Frontal cortex (tissue), 3 donors: ENCODE measurements at regions not wholly inside any gene's neighbourhood (a gene's known extent, or its start where the extent isn't known, plus 50 kb on each side); places are given as distances from the start of the nearest gene placed in this dataset.
"Not testable (repeated sequence)": the region's sequence is repeated elsewhere in the genome, so short reads cannot be mapped to it uniquely, and the experiment has no call there.

Experiments
- DNase-seq, 2 donors: peaks; one replicate each; pipeline ENCODE4 v3.0.0; 2012; ENCODE audit warnings: low spot score in 2 of 2
- FAIRE-seq: peaks from 2 replicates; lab custom pipeline; 2012; peaks lifted over from hg19 to GRCh38; lab: Jason Lieb, UNC
- donor health status: control.
- donor health status: control.
- donor health status: control.

DNA sequence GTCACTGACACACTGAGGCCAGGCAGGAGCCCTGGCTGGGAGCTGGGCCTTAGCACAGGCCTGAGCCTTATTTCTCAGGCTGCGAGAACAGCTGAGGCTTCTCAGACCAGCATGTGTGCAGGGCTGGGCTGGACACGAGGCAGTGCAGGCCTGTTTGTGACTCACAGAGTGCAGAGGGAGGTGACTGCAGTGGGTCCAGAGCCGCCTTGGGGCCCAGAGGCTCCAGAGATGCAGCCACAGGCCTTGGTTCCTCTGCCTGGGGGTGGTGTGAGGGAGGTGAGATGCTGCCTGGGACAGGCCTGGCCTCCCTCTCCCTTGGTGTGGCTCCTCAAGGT, 61.2 kb upstream of the ETV3 start:
- FAIRE-seq (no peak), DNase-seq (no peak)

DNA sequence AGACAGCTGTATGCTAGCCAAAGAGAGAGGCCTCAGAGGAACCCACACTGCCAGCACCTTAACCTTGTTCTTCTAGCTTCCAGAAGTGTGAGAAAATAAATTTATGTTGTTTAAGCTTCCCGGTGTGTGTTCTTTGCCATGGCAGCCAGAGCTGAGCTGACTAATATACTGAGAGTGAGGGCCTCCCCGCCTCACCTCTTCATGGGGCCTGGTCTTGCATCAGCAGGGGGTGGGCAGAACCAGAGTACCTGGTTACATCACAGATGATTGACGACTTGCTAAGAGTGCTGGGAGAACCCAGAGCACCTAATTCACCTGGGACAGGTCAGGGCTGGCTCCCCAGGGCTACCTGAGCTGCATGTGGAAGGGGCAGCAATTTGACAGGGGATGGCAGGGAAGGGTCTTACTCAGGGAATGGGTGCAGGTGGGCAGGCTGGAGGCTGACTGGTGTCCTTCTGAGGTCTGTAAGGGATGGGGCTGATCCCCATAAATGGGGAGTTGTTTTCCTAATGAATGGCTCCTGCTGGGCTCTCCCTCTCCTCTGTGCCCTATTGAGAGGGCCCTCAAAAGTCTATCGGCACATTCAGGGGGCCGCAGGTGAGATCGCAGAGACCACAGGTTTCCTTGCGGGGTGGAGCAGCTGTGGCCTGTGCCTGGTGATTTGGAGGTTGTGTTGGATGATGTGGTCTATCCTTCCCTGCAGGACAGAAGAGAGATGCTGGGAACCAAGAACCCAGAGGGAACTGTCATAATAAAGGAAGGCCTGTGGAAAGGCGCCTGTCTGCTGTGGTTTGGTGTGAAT, 60.6 kb upstream of the ETV3 start:
- FAIRE-seq (no peak), DNase-seq (no peak)

DNA sequence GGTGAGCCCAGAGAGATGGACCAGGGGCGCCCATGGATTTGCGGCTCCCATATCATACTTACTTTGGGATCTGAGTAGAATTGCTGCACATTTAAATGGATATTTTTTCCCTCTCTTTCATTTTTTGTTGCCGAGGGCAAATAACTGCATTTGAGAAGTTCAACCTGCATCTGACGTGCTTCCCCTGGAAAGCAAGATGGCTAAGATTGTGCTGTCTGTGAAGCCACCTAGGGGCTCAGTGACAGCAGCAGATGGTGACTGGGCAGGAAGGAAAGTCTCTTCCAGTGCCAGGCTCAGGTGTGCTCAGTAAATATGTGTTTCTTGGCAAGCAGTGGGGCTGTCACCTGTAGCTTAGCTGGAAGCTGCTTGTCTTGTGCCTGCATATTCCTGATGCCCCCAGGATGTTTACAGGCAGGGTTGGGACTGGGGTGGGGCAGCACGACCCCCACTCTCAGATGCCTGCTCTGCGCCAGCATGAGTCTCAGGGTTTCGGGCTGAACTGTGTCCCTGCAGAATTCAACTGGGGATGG, 59.8 kb upstream of the ETV3 start:
- DNase-seq (no peak), FAIRE-seq (no peak)

DNA sequence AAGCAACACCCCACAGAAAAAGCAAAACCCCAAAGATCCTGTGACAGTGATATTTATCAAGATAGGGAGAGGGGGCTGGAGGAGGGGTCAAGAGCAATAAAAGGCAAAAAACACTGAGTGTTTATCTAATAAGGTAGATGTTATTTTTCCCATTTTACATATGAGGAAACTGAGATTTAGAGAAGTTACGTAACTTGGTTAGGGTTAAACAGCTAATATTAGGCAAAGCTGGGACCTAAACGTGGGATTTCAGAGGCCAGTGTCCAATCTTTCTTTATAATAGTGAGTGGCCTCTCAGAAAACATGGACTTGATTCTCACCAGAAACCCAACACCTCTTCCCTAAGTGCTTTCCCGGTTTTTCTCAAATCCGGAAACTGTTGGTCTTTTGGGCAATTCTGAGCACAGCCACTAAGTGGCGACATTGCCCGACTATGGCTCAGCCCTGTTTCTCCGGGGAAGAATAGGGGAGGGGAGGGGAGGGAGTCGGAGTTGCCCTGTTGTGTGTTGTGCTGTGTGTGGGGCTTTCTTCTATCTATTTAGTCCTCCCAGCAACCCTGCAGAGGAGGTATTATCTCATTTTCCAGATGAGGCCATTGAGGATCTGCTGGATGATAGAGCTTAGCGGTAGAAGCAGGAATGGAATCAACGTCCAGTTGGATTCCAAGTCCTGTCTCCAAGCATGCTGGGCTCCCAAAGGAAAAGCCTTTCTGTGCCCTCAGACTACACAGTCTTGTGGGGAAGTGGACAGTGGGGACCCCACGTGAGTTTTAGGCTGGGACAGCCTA, 58.7 kb upstream of the ETV3 start:
- not testable (repeated sequence) for DNase-seq, FAIRE-seq

DNA sequence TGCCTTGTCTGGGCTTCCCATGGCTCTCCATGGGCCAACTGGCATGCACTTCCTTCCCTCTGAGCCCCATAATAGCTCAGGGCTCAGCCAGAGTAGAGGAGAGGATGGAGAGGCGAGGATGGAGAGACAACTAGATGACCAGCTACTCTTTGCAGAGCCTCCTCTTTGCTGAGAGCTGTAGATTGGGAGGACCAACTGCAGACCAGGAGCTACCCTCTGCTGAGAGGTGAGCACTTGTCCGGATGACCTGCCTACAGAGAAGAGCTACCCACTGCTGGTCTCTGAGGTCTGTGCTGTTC, 58.0 kb upstream of the ETV3 start:
- FAIRE-seq (no peak), DNase-seq (no peak)

DNA sequence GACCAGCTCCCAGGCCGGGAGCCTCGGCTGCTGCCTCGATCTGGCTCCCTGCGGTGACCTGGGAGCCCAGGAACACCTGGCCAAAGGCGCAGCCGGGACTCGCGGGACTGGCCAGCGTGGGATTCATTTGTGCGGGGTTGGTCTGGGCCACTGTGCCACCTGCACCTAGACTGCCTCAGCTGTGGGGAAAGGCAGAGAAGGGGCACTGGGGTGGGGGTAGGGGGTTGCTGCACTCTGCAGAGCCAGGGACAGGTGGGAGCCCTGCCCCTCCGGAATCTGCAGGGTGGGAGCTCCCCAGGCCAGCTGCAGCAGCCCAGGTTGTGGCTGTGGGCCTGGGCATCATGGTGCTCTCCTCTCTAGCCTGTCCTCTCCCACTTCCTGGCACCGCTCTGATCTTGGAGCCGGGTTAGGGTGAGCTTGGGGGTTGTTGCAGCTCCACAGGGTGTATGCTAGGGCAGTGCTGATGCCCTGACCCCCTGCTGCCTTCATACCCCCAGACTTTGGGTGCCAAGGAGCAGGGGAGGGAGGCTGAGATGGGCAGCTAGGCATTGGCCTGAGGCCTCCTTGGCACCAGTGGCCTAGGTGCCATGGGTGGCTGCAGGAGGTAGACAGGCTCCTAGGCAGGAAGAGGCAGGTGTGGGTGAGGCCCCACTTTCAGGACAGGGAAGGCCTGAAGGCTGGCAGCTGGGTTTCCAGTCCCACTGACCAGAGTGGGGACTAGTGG, 57.5 kb upstream of the ETV3 start:
- FAIRE-seq (no peak), DNase-seq (no peak)

DNA sequence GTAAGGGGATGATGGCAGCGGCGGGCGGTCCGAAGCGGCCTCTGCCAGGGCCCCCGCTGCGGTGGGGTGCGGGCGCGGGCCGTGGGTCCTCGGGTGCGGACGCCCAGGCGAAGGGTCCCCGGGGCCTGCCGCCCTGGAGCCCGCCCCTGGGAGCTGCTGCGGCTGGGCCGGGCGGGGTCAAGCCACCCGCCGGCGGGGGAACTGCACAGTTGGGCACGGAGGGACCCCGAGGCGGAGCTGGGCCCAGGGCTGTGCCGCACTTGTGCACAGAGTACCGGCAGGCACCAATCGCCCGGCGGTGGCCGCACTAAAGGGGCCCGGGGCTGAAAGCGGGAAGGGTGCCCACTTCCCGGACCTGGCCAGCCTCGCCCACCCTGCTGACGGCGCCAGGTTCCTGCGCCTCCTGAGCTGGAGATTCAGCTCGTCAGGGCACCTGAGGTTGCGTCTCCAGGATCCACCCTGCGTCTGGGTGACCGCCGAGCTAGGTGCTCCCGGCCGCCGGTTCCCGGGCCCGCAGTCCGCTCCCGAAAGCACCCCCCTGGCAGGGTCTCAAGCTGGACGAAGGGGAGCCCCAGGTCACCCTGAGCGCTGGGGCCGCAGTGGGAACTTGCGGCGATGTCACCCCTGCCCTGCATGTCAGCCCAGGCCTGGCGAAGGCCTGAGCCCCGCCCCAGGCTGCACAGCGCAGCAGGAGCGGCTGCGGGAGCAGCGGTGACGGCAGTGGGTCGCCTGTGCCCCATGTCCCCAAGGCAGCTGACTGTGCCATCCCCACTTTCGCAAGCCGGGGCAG, 56.7 kb upstream of the ETV3 start:
- FAIRE-seq (no peak), DNase-seq (no peak)

DNA sequence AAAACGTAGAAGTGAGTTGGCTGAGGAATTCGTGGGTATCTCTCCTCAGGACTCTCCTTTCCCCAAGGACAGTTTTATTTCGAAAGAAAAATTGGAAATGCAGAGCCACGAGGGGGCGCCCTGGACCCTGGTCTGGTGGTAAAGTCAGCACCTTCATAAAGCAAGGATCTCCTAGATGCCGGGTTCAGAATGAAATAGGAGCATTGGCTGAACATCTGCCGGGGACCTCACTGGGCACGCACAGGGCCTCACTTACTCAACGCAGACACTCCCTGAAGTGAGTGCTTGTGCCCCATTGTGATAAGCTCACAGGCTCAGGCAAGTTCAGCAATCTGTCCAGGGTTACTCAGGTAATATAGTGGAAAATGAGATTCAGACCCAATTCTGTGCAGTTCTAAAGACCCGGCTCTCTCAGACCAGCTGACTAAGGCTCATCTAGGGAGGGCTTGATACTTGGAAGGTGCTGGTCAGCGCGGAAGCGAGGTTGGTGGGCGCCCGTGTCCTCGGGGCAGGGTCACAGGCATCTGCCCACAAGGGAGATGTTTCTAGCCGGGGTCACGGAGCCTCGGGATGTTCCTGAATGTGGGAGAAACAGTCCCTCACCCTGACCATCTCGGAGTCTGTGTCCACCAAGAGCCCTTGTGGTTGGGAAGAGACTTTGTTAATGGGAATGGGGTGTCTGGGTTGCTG, 55.7 kb upstream of the ETV3 start:
- DNase-seq (peak in 1 of 2 donors; percentile 37), FAIRE-seq (no peak)

DNA sequence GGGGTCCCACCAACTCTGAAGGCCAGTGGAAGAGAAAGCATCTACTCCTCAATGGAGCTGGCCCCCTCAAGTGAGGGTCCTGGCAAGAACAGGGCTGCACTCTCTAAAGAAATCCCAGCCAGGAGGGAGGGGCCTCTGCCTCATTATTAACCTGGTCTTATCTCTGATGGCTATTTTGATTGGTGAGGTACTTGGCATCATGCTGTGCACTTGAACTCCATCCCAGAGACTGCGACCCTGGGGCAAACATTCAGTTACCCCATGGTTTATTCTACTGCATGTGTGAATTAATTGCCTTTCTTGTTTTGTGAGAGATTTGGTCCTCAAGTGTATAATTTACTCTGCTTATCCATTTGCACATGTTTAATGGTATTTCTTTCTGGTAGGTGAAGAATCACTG, 55.0 kb upstream of the ETV3 start:
- FAIRE-seq = no peak
- DNase-seq = no peak

DNA sequence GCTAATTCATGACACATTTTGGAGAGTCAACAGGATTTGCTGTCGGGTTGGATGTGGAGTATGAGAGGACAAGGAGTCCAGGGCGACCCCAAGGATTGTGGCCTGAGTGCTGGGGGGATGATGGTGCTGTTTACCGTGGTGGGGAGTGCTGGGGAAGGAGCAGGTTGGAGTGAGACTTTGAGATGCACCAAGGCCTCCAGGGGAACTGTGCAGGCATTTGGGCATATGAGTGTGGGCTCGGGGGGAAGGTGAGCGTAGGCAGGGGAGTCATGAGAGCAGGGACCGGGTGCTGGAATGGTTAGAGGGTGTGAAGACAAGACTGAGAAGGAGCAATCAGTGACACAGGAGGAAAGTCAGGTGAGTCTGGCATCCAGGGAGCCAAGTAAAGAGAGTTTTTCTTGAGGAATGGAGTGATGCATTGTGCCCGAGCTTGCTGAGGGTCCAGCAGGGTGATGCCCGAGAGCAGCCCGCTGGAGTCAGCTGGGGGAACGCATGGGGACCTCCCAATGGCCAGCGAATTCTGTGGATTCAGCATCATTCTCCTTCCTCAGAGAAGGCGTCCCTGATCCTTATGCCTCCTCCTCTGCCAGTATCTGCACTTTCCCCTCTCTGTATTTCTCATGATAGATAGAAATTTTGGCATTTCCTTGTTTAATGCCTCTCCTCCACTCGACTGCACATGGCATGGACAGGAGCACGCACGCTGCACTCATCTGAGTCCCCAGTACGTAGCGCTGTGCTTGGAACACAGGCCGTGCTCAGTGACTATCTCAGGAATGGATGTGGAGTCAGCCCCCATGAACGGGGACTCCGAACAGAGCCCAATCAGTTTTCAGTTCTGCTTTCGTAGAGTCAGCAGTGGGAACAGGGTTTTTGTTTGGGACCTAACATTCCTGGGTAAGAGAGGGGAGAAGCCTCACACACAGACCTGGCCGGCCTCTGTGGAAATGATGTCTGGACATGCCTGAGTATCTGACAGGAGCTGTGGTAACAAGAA, 52.1 kb upstream of the ETV3 start:
- no peak for DNase-seq

DNA sequence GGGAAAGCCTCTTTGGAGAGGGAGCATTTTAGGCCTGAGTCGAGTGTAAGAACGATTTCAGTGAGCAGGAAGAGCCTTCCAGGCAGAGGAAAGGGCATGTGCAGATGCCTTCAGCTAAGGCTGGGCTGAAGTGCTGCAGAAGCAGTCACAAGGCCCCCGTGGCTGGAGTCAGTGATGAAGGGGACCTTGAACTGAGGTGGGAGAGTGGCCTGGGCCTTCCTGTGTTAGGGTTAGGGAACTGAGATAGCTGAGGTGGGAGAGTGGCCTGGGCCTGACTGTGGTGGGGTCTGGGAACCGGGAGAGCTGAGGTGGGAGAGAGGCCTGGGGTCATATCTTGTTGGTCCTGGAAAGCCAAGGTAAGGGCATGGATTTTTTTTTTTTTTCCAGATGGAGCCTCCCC, 50.9 kb upstream of the ETV3 start:
- DNase-seq (no peak), FAIRE-seq (no peak)

More for the DNA sequence above, 52.1 kb upstream of the ETV3 start:
- FAIRE-seq = no peak
